ENCODE measurements at regions not wholly inside any gene's neighbourhood (a gene's known extent, or its start where the extent isn't known, plus 50 kb on each side); places are given as distances from the start of the nearest gene placed in this dataset.

- TF ChIP-seq ELK4 (IDR thresholded peaks at IDR 0.05; ENCODE audit: borderline replicate concordance, low read depth, low read length): no peak
- no peak for TF ChIP-seq CTCF (tag by site-specific recombination; IDR thresholded peaks at IDR 0.05)
- no peak for TF ChIP-seq ZNF664 (tag by site-specific recombination; IDR thresholded peaks at IDR 0.05)
- no peak for TF ChIP-seq ZBTB48 (tag by site-specific recombination; IDR thresholded peaks at IDR 0.05)
- TF ChIP-seq ZNF623 (tag by site-specific recombination; IDR thresholded peaks at IDR 0.05): no peak
- no peak for TF ChIP-seq ZNF404 (tag by site-specific recombination; IDR thresholded peaks at IDR 0.05)
- TF ChIP-seq WT1 (tag by site-specific recombination; IDR thresholded peaks at IDR 0.05): no peak
- no peak for TF ChIP-seq ZNF596 (tag by site-specific recombination; IDR thresholded peaks at IDR 0.05)
- TF ChIP-seq PRDM6 (tag by site-specific recombination; IDR thresholded peaks at IDR 0.05): no peak
- no peak for TF ChIP-seq ZNF660 (tag by site-specific recombination; IDR thresholded peaks at IDR 0.05)
- no peak for TF ChIP-seq ZNF785 (tag by site-specific recombination; IDR thresholded peaks at IDR 0.05)
- no peak for TF ChIP-seq ZNF280D (tag by site-specific recombination; IDR thresholded peaks at IDR 0.05)
Measured at GRCh38 chr2:239882331-239882732, 142.8 kb downstream of the NDUFA10 start.

Data from HEK293 (cell line).